HG02678 (cell line): ENCODE measurements at regions not wholly inside any gene's neighbourhood (a gene's known extent, or its start where the extent isn't known, plus 50 kb on each side); places are given as distances from the start of the nearest gene placed in this dataset.

Source experiments
- ATAC-seq: cut with Tn5 transposase; IDR thresholded peaks from one replicate; pipeline ENCODE4 v1.9.1; 2021; ENCODE audit warnings: mild to moderate bottlenecking, moderate library complexity; ENCODE audit not compliant: unreplicated experiment

GRCh38 chr11:115959081-115959486, 454.9 kb upstream of the CADM1 start:
- ATAC-seq, result no peak

GRCh38 chr11:115958089-115959000, 454.1 kb upstream of the CADM1 start:
- ATAC-seq, result no peak

- ATAC-seq, result no peak
These were observed 451.6 kb upstream of the CADM1 start for GRCh38 chr11:115955803-115956202.

- ATAC-seq, result no peak
These were observed 446.4 kb upstream of the CADM1 start for GRCh38 chr11:115950660-115951059.

GRCh38 chr11:115944596-115944995, 440.4 kb upstream of the CADM1 start:
- no peak for ATAC-seq

GRCh38 chr11:115942011-115942410, 437.8 kb upstream of the CADM1 start:
- ATAC-seq, result no peak

- ATAC-seq, result peak; percentile 50
These were observed 437.3 kb upstream of the CADM1 start for GRCh38 chr11:115941481-115941993.

- no peak for ATAC-seq
These were observed 436.8 kb upstream of the CADM1 start for GRCh38 chr11:115941044-115941443.

- ATAC-seq, result peak; percentile 69
These were observed 435.7 kb upstream of the CADM1 start for GRCh38 chr11:115939731-115940421.

- ATAC-seq, result no peak
These were observed 435.0 kb upstream of the CADM1 start for GRCh38 chr11:115939104-115939730.

- no peak for ATAC-seq
These were observed 429.3 kb upstream of the CADM1 start for GRCh38 chr11:115933564-115933963.

- ATAC-seq, result no peak
These were observed 427.4 kb upstream of the CADM1 start for GRCh38 chr11:115931548-115932083.

- peak; percentile 51 for ATAC-seq
These were observed 426.8 kb upstream of the CADM1 start for GRCh38 chr11:115930886-115931547.

GRCh38 chr11:115930291-115930690, 426.1 kb upstream of the CADM1 start:
- ATAC-seq, result no peak

- ATAC-seq, result no peak
These were observed 425.5 kb upstream of the CADM1 start for GRCh38 chr11:115929618-115930129.

GRCh38 chr11:115928811-115929210, 424.6 kb upstream of the CADM1 start:
- no peak for ATAC-seq

GRCh38 chr11:115927823-115928329, 423.7 kb upstream of the CADM1 start:
- ATAC-seq, result peak; percentile 53

GRCh38 chr11:115926601-115927000, 422.4 kb upstream of the CADM1 start:
- no peak for ATAC-seq

GRCh38 chr11:115926138-115926537, 421.9 kb upstream of the CADM1 start:
- ATAC-seq, result no peak

GRCh38 chr11:115925568-115926090, 421.4 kb upstream of the CADM1 start:
- no peak for ATAC-seq
